IMR-90 (cell line): ENCODE measurements at regions not wholly inside any gene's neighbourhood (a gene's known extent, or its start where the extent isn't known, plus 50 kb on each side); places are given as distances from the start of the nearest gene placed in this dataset.

Source experiments
- ATAC-seq: fragments of 200-7000 bp; cut with Tn5 transposase; 2 replicates; pipeline ENCODE4 v1.9.1; 2020; ENCODE audit warnings: low read depth, mild to moderate bottlenecking, moderate library complexity
- BruUV-seq: library from RNA; stranded (reverse); fragments of 400-500 nt; replicated peaks from 2 replicates; lab custom pipeline; 2021; lab: Mats Ljungman, UMichigan
- CTCF ChIA-PET: fragments of 300-600 bp; formaldehyde crosslinking; extraction: SDS; loops from one replicate; lab custom pipeline; 2021; ENCODE audit warnings: antibody characterized with exemption; lab: Yijun Ruan, JAX
- POLR2A ChIA-PET: fragments of 300-600 bp; sonication (Branson Sonifier 250); formaldehyde crosslinking; loops from one replicate; lab custom pipeline; 2022; ENCODE audit warnings: antibody characterized with exemption; ENCODE audit not compliant: unreplicated experiment; lab: Charles Lee
- DNase-seq: peaks from one replicate; pipeline ENCODE4 v3.0.0; 2013
- H2AFZ ChIP-seq: replicated peaks from 2 replicates; pipeline ENCODE3; 2013; ENCODE audit warnings: low read length, mild to moderate bottlenecking; ENCODE audit not compliant: poor library complexity
- H2AK5ac ChIP-seq: 2 replicates; pipeline ENCODE4 v1.6.1; 2013; ENCODE audit warnings: low read depth, low read length, inconsistent platforms
- H2AK9ac ChIP-seq: replicated peaks from 2 replicates; pipeline ENCODE3; 2013; ENCODE audit warnings: mild to moderate bottlenecking, low read depth, low read length, moderate library complexity; ENCODE audit not compliant: poor library complexity
- H2BK120ac ChIP-seq: 2 replicates; pipeline ENCODE4 v1.6.1; 2013; ENCODE audit warnings: low read depth, low read length, inconsistent platforms
- H2BK15ac ChIP-seq: 3 replicates; pipeline ENCODE4 v1.6.1; 2013; ENCODE audit warnings: low read depth, low read length, inconsistent platforms
- H2BK20ac ChIP-seq: 2 replicates; pipeline ENCODE4 v1.6.1; 2013; ENCODE audit warnings: low read depth, mild to moderate bottlenecking, inconsistent platforms, low read length, moderate library complexity
- H2BK5ac ChIP-seq: 2 replicates; pipeline ENCODE4 v1.6.1; 2013; ENCODE audit warnings: mild to moderate bottlenecking, low read depth, low read length, inconsistent platforms; ENCODE audit not compliant: poor library complexity, severe bottlenecking
- H3K14ac ChIP-seq: replicated peaks from 2 replicates; pipeline ENCODE4 v1.6.1; 2013; ENCODE audit warnings: low read depth, low read length, inconsistent platforms
- H3K18ac ChIP-seq: 2 replicates; pipeline ENCODE4 v1.6.1; 2013; ENCODE audit warnings: low read depth, low read length, control low read depth
- H3K23ac ChIP-seq: 2 replicates; pipeline ENCODE4 v1.6.1; 2013; ENCODE audit warnings: low read depth, low read length, inconsistent platforms
- H3K27ac ChIP-seq: 2 replicates; pipeline ENCODE4 v1.5.1; 2013; ENCODE audit warnings: mild to moderate bottlenecking, control low read depth, low read length; ENCODE audit not compliant: insufficient read depth
- H3K27me3 ChIP-seq: 2 replicates; pipeline ENCODE4 v1.6.1; 2013; ENCODE audit warnings: low read length; ENCODE audit not compliant: control insufficient read depth, insufficient read depth
- H3K36me3 ChIP-seq: 2 replicates; pipeline ENCODE4 v1.6.1; 2013; ENCODE audit warnings: low read length, mixed read lengths; ENCODE audit not compliant: control insufficient read depth, insufficient read depth
- H3K4ac ChIP-seq: 2 replicates; pipeline ENCODE4 v1.6.1; 2013; ENCODE audit warnings: low read depth, low read length, inconsistent platforms
- H3K4me1 ChIP-seq: 2 replicates; pipeline ENCODE4 v1.6.1; 2013; ENCODE audit warnings: low read length, mixed read lengths; ENCODE audit not compliant: control insufficient read depth, insufficient read depth
- H3K4me2 ChIP-seq: 2 replicates; pipeline ENCODE4 v1.6.1; 2013; ENCODE audit warnings: low read depth, mild to moderate bottlenecking, control low read depth, low read length, moderate library complexity
- H3K4me3 ChIP-seq: 2 replicates; pipeline ENCODE4 v1.5.1; 2013; ENCODE audit warnings: low read depth, mild to moderate bottlenecking, control low read depth, low read length, moderate library complexity; ENCODE audit not compliant: insufficient read depth
- H3K56ac ChIP-seq: 2 replicates; pipeline ENCODE4 v1.6.1; 2013; ENCODE audit warnings: low read length, inconsistent platforms; ENCODE audit not compliant: insufficient read depth; ENCODE audit errors: extremely low read depth
- H3K79me1 ChIP-seq, 2 experiments: 2 replicates each; pipeline ENCODE4 v1.6.1; 2013; ENCODE audit warnings: low read length in 2 of 2, inconsistent platforms in 1 of 2, low read depth in 1 of 2
- H3K9ac ChIP-seq: 2 replicates; pipeline ENCODE4 v1.6.1; 2013; ENCODE audit warnings: low read depth, low read length, control low read depth
- H3K9me1 ChIP-seq: 2 replicates; pipeline ENCODE4 v1.6.1; 2013; ENCODE audit warnings: low read length, inconsistent platforms; ENCODE audit not compliant: insufficient read depth
- H3K9me3 ChIP-seq: 2 replicates; pipeline ENCODE4 v1.6.1; 2013; ENCODE audit warnings: low read length; ENCODE audit not compliant: control insufficient read depth, insufficient read depth
- H4K20me1 ChIP-seq: 2 replicates; pipeline ENCODE4 v1.6.1; 2013; ENCODE audit warnings: low read length, inconsistent platforms; ENCODE audit not compliant: insufficient read depth
- H4K5ac ChIP-seq: 2 replicates; pipeline ENCODE4 v1.6.1; 2013; ENCODE audit warnings: mild to moderate bottlenecking, low read depth, low read length, control low read depth
- H4K8ac ChIP-seq, 2 experiments: 2 replicates each; pipeline ENCODE4 v1.6.1; 2013; ENCODE audit warnings: low read depth in 2 of 2, low read length in 2 of 2, control low read depth in 1 of 2, inconsistent platforms in 1 of 2
- H4K91ac ChIP-seq: 2 replicates; pipeline ENCODE4 v1.6.1; 2013; ENCODE audit warnings: low read depth, low read length, inconsistent platforms; ENCODE audit not compliant: insufficient read depth
- BHLHE40 ChIP-seq: fragments of 150-350 bp; IDR thresholded peaks from 2 replicates; pipeline ENCODE4 v1.6.1; 2016; ENCODE audit warnings: mild to moderate bottlenecking, low read depth, low read length
- CEBPB ChIP-seq: IDR thresholded peaks from 2 replicates; pipeline ENCODE4 v1.6.1; 2012; ENCODE audit warnings: low read depth, low read length, improper control_type of control experiment
- CHD1 ChIP-seq: IDR thresholded peaks from 2 replicates; pipeline ENCODE4 v1.6.1; 2012; ENCODE audit warnings: low read depth, low read length, improper control_type of control experiment
- FOS ChIP-seq: fragments of 150-350 bp; IDR thresholded peaks from 2 replicates; pipeline ENCODE4 v1.6.1; 2016; ENCODE audit warnings: low read depth, low read length
- MAFK ChIP-seq: IDR thresholded peaks from 2 replicates; pipeline ENCODE4 v1.6.1; 2012; ENCODE audit warnings: low read depth, low read length, improper control_type of control experiment
- MAZ ChIP-seq: IDR thresholded peaks from 2 replicates; pipeline ENCODE4 v1.6.1; 2012; ENCODE audit warnings: low read depth, mild to moderate bottlenecking, low read length, improper control_type of control experiment, moderate library complexity, borderline replicate concordance
- MXI1 ChIP-seq: IDR thresholded peaks from 2 replicates; pipeline ENCODE4 v1.6.1; 2012; ENCODE audit warnings: low read depth, mild to moderate bottlenecking, low read length, moderate library complexity, borderline replicate concordance
- NFE2L2 ChIP-seq: fragments of 150-350 bp; IDR thresholded peaks from 2 replicates; pipeline ENCODE4 v1.6.1; 2016; ENCODE audit warnings: low read depth, mild to moderate bottlenecking, low read length
- POLR2A ChIP-seq: IDR thresholded peaks from 2 replicates; pipeline ENCODE4 v1.6.1; 2012; ENCODE audit warnings: mild to moderate bottlenecking, low read depth, low read length
- RAD21 ChIP-seq: IDR thresholded peaks from 2 replicates; pipeline ENCODE4 v1.6.1; 2012; ENCODE audit warnings: low read length, improper control_type of control experiment
- RCOR1 ChIP-seq: IDR thresholded peaks from 2 replicates; pipeline ENCODE4 v1.6.1; 2012; ENCODE audit warnings: mild to moderate bottlenecking, low read length, improper control_type of control experiment; ENCODE audit not compliant: insufficient replicate concordance
- RFX5 ChIP-seq: IDR thresholded peaks from 2 replicates; pipeline ENCODE4 v1.8.0; 2012; ENCODE audit warnings: low read depth, mild to moderate bottlenecking, low read length, moderate library complexity
- SMC3 ChIP-seq: fragments of 150-350 bp; IDR thresholded peaks from 2 replicates; pipeline ENCODE4 v1.6.1; 2016; ENCODE audit warnings: low read depth, mild to moderate bottlenecking, antibody characterized with exemption, low read length, moderate library complexity
- USF2 ChIP-seq: fragments of 150-350 bp; IDR thresholded peaks from 2 replicates; pipeline ENCODE4 v1.6.1; 2017; ENCODE audit warnings: mild to moderate bottlenecking, antibody characterized with exemption, low read length, low read depth
- WGBS, 2 experiments: methylation state at CpG; one replicate each; pipeline versions ENCODE4 v1.1.5 to v1.1.7; 2013; ENCODE audit warnings: missing lambda C conversion rate in 2 of 2; ENCODE audit not compliant: insufficient read length in 1 of 2; ENCODE audit errors: extremely low coverage in 2 of 2; 5-methylcytosine and 5-hydroxymethylcytosine counted together
- dilution Hi-C: fragments of 300-500 bp; cut with HindIII; formaldehyde crosslinking; loops from one replicate; pipeline ENCODE4 v1.14.3; 2018; ENCODE audit warnings: low sequenced_read_pairs; ENCODE audit not compliant: unreplicated experiment
- in situ Hi-C: fragments of 300-500 bp; cut with MboI; formaldehyde crosslinking; loops from 3 replicates; pipeline ENCODE4 v1.14.3; 2019; ENCODE audit warnings: low sequenced_read_pairs, inconsistent platforms, mixed read lengths
- intact Hi-C: fragments of 100-400 bp; cut with micrococcal nuclease; formaldehyde crosslinking; loops from 2 replicates; pipeline ENCODE4 v1.10.0; 2022

GRCh38 chr4:31349907-31350306, 629.7 kb downstream of the PCDH7 start:
- Histone ChIP-seq H4K8ac (no peak overlapping the region), H4K91ac (no peak overlapping the region), H3K56ac (no peak overlapping the region), H2AK5ac (no peak overlapping the region), H4K20me1 (no peaks in the 10 kb centered on the region), H3K79me1 (no peaks in the 10 kb centered on the region), H2BK20ac (no peak overlapping the region), H3K9me3 (no peaks in the 10 kb centered on the region), H3K18ac (no peak overlapping the region), H2AFZ (no peak overlapping the region), H3K14ac (no peak overlapping the region), H3K9ac (no peak overlapping the region), H3K9me1 (no peaks in the 10 kb centered on the region), H3K27me3 (no peaks in the 10 kb centered on the region), H3K4me1 (no peaks in the 10 kb centered on the region), H4K5ac (no peak overlapping the region), H2AK9ac (no peak overlapping the region), H2BK120ac (no peak overlapping the region), H3K4ac (no peak overlapping the region), H3K27ac (no peak overlapping the region), H3K36me3 (no peaks in the 10 kb centered on the region), H3K23ac (no peak overlapping the region), H2BK15ac (no peak overlapping the region), H3K4me2 (no peak overlapping the region), H3K4me3 (no peak overlapping the region), H2BK5ac (no peak overlapping the region)
- ATAC-seq (no peak), DNase-seq (no peak)
- TF ChIP-seq RAD21 (no peak), CEBPB (no peak), RFX5 (no peak), RCOR1 (no peak), MXI1 (no peak), FOS (no peak), USF2 (no peak), MAZ (no peak), BHLHE40 (no peak), CHD1 (no peak), SMC3 (no peak), NFE2L2 (no peak), POLR2A (no peak), MAFK (no peak)
- ChIA-PET CTCF (no interaction called here), POLR2A (no interaction called here)
- in situ Hi-C loops = no loop called here
- intact Hi-C loops = no loop called here
- BruUV-seq = no TSS peak
- no CpG with 5 or more reads among the region's 1 CpG for WGBS, 2 experiments
- dilution Hi-C loops = no loop called here
